ENCODE measurements at regions not wholly inside any gene's neighbourhood (a gene's known extent, or its start where the extent isn't known, plus 50 kb on each side); places are given as distances from the start of the nearest gene placed in this dataset.

- Histone ChIP-seq H3K4me3 (ENCODE audit: low read depth in 1 of 2, low read length in 2 of 2) (no peak overlapping the region), H3K9me3 (ENCODE audit: insufficient read depth, low read length, severe bottlenecking) (no peaks in the 10 kb centered on the region), H3K9ac (ENCODE audit: low read depth, low read length) (no peak overlapping the region), H3K79me2 (ENCODE audit: insufficient read depth, low read length) (no peaks in the 10 kb centered on the region), H3K27me3 (ENCODE audit: insufficient read depth, low read length, poor library complexity) (no peaks in the 10 kb centered on the region), H3K4me2 (ENCODE audit: insufficient read depth, low read length) (no peak overlapping the region), H3K27ac (ENCODE audit: low read length) (no peak overlapping the region), H4K20me1 (ENCODE audit: insufficient read depth, low read length) (no peaks in the 10 kb centered on the region), H3K36me3 (ENCODE audit: insufficient read depth, low read length) (no peaks in the 10 kb centered on the region), H2AFZ (ENCODE audit: low read depth, low read length) (no peak overlapping the region), H3K4me1 (ENCODE audit: insufficient read depth, low read length) (no peaks in the 10 kb centered on the region)
- ATAC-seq (ENCODE audit: insufficient read depth, low read depth) (no peak), DNase-seq (no peak)
- no peak for TF ChIP-seq EZH2 (IDR thresholded peaks at IDR 0.05; ENCODE audit: borderline replicate concordance, low read depth, low read length, severe bottlenecking)
- TF ChIP-seq CTCF (IDR thresholded peaks at IDR 0.05; ENCODE audit: borderline replicate concordance, extremely low read depth, low read length, poor library complexity, severe bottlenecking) = no peak
Measured at GRCh38 chr6:130734161-130734560, 93.0 kb upstream of the SMLR1 start.

- ATAC-seq (ENCODE audit: insufficient read depth, low read depth) = no peak
- TF ChIP-seq EZH2 (IDR thresholded peaks at IDR 0.05; ENCODE audit: borderline replicate concordance, low read depth, low read length, severe bottlenecking) (no peak), CTCF (IDR thresholded peaks at IDR 0.05; ENCODE audit: borderline replicate concordance, extremely low read depth, low read length, poor library complexity, severe bottlenecking) (no peak)
- H3K79me2 ChIP-seq (ENCODE audit: insufficient read depth, low read length) = no peaks in the 10 kb centered on the region
- H2AFZ ChIP-seq (ENCODE audit: low read depth, low read length) = no peak overlapping the region
- H4K20me1 ChIP-seq (ENCODE audit: insufficient read depth, low read length) = no peaks in the 10 kb centered on the region
- no peaks in the 10 kb centered on the region for H3K27me3 ChIP-seq (ENCODE audit: insufficient read depth, low read length, poor library complexity)
- H3K4me3 ChIP-seq (ENCODE audit: low read depth in 1 of 2, low read length in 2 of 2) = no peak overlapping the region
- no peaks in the 10 kb centered on the region for H3K36me3 ChIP-seq (ENCODE audit: insufficient read depth, low read length)
- no peak overlapping the region for H3K27ac ChIP-seq (ENCODE audit: low read length)
- H3K9me3 ChIP-seq (ENCODE audit: insufficient read depth, low read length, severe bottlenecking) = no peaks in the 10 kb centered on the region
- no peak for DNase-seq
- peaks cover 14% of the 10 kb centered on the region for H3K4me1 ChIP-seq (ENCODE audit: insufficient read depth, low read length)
- no peak overlapping the region for H3K9ac ChIP-seq (ENCODE audit: low read depth, low read length)
- H3K4me2 ChIP-seq (ENCODE audit: insufficient read depth, low read length) = no peak overlapping the region
Measured at GRCh38 chr6:130740308-130740707, 86.9 kb upstream of the SMLR1 start.

- Histone ChIP-seq H3K79me2 (ENCODE audit: insufficient read depth, low read length) (no peaks in the 10 kb centered on the region), H2AFZ (ENCODE audit: low read depth, low read length) (no peak overlapping the region), H4K20me1 (ENCODE audit: insufficient read depth, low read length) (no peaks in the 10 kb centered on the region), H3K27ac (ENCODE audit: low read length) (no peak overlapping the region), H3K4me3 (ENCODE audit: low read depth in 1 of 2, low read length in 2 of 2) (no peak overlapping the region), H3K27me3 (ENCODE audit: insufficient read depth, low read length, poor library complexity) (no peaks in the 10 kb centered on the region), H3K4me1 (ENCODE audit: insufficient read depth, low read length) (peaks cover 16% of the 10 kb centered on the region), H3K36me3 (ENCODE audit: insufficient read depth, low read length) (no peaks in the 10 kb centered on the region), H3K9me3 (ENCODE audit: insufficient read depth, low read length, severe bottlenecking) (no peaks in the 10 kb centered on the region), H3K4me2 (ENCODE audit: insufficient read depth, low read length) (no peak overlapping the region), H3K9ac (ENCODE audit: low read depth, low read length) (no peak overlapping the region)
- DNase-seq = no peak
- ATAC-seq (ENCODE audit: insufficient read depth, low read depth) = no peak
- no peak for TF ChIP-seq CTCF (IDR thresholded peaks at IDR 0.05; ENCODE audit: borderline replicate concordance, extremely low read depth, low read length, poor library complexity, severe bottlenecking)
- TF ChIP-seq EZH2 (IDR thresholded peaks at IDR 0.05; ENCODE audit: borderline replicate concordance, low read depth, low read length, severe bottlenecking) = no peak
Measured at GRCh38 chr6:130742131-130742681, 85.0 kb upstream of the SMLR1 start.

- no peak for ATAC-seq (ENCODE audit: insufficient read depth, low read depth)
- Histone ChIP-seq H3K36me3 (ENCODE audit: insufficient read depth, low read length) (no peaks in the 10 kb centered on the region), H3K27ac (ENCODE audit: low read length) (no peak overlapping the region), H3K4me3 (ENCODE audit: low read depth in 1 of 2, low read length in 2 of 2) (no peak overlapping the region), H4K20me1 (ENCODE audit: insufficient read depth, low read length) (no peaks in the 10 kb centered on the region), H3K4me2 (ENCODE audit: insufficient read depth, low read length) (no peak overlapping the region), H3K9ac (ENCODE audit: low read depth, low read length) (no peak overlapping the region), H3K4me1 (ENCODE audit: insufficient read depth, low read length) (peaks cover 16% of the 10 kb centered on the region), H3K79me2 (ENCODE audit: insufficient read depth, low read length) (no peaks in the 10 kb centered on the region), H2AFZ (ENCODE audit: low read depth, low read length) (no peak overlapping the region), H3K27me3 (ENCODE audit: insufficient read depth, low read length, poor library complexity) (no peaks in the 10 kb centered on the region), H3K9me3 (ENCODE audit: insufficient read depth, low read length, severe bottlenecking) (no peaks in the 10 kb centered on the region)
- DNase-seq = no peak
- TF ChIP-seq CTCF (IDR thresholded peaks at IDR 0.05; ENCODE audit: borderline replicate concordance, extremely low read depth, low read length, poor library complexity, severe bottlenecking) = no peak
- no peak for TF ChIP-seq EZH2 (IDR thresholded peaks at IDR 0.05; ENCODE audit: borderline replicate concordance, low read depth, low read length, severe bottlenecking)
Measured at GRCh38 chr6:130743175-130743574, 84.0 kb upstream of the SMLR1 start.
